ENCODE measurements at regions not wholly inside any gene's neighbourhood (a gene's known extent, or its start where the extent isn't known, plus 50 kb on each side); places are given as distances from the start of the nearest gene placed in this dataset.

GRCh38 chr2:52210161-52210560 is 1178.2 kb upstream of the NRXN1 start:
- no peak for DNase-seq

GRCh38 chr2:52194342-52194741 is 1162.4 kb upstream of the NRXN1 start:
- no peak for DNase-seq

- DNase-seq = no peak
Measured at GRCh38 chr2:52193804-52194203, 1161.9 kb upstream of the NRXN1 start.

- no peak for DNase-seq
Measured at GRCh38 chr2:52192656-52193055, 1160.7 kb upstream of the NRXN1 start.

DNA sequence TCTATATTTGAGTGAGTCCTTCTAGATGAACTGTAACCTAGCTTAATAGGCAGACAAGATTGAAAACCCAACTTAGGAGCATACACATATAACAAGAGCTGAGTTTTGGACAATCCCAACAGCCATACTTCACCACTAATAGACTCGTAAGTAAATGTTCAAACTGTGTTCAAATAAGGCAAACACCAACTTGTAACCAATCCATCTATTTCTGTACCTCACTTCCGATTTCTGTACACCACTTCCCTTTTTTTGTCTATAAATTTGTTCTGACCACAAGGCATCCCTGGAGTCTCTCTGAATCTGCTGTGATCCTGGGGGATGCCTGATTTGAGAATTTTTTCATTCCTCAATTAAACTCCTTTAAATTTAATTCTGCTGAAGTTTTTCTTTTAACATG is 1149.1 kb upstream of the NRXN1 start:
- DNase-seq = no peak

DNA sequence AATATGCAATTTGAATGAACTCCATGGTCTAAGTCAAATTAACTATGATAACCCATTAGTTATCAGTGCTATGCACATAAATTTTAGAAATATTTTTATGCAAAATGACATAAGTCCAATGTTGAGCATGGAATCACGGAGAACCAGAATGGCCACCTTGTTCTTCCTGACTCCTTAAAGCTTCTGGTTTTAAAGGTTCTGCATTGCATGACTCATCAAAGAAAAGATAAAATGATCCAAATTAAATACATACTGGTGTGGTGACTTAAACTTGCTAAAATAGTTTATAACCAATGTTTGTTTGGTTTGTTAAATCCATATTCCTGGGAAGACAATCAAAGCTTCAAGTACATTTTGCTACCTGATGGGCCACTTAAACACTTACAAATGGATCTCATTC is 1146.9 kb upstream of the NRXN1 start:
- DNase-seq = no peak

- no peak for DNase-seq
Measured at GRCh38 chr2:52145005-52145404, 1113.1 kb upstream of the NRXN1 start.

DNA sequence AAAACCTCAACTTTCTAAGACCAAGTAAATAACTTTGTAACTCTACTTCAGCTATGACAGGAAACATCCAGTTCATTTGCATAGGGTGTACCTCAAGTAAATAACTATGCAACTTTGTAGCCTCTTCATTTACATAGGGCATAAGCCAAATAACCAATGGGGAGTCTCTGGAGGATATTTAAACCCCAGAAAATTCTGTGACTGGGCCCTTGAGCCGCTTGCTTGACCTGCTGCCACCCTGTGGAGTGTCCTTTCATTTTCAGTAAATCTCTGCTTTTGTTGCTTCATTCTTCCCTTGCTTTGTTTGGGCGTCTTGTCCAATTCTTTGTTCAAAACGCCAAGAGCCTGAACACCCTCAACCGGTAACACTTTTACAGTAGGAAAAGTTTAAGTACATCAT is 1112.7 kb upstream of the NRXN1 start:
- DNase-seq = no peak

DNA sequence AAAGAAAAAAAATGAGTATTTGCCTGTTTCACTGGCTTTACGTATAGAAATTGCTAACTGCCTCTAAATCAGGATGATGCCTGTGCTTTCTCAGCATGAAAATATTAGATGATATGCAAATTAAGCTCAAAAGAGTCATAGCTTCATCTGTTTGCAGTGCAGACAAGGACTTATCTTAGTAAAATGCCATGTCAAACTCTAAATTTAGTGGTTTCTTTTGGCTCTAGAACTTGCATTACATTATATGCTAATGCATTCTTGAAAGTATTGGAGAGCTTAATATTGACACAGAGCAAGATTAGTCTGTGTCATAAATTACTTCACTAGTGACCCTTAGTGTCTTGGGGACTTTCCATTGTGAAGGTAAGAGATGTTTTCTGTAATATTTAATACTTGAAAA is 1109.1 kb upstream of the NRXN1 start:
- no peak for DNase-seq

GRCh38 chr2:52139241-52139640 is 1107.3 kb upstream of the NRXN1 start:
- DNase-seq = no peak

GRCh38 chr2:52135235-52135634 is 1103.3 kb upstream of the NRXN1 start:
- no peak for DNase-seq

- DNase-seq = no peak
Measured at GRCh38 chr2:52128081-52128480, 1096.1 kb upstream of the NRXN1 start.

- no peak for DNase-seq
Measured at GRCh38 chr2:52127527-52127926, 1095.6 kb upstream of the NRXN1 start.

DNA sequence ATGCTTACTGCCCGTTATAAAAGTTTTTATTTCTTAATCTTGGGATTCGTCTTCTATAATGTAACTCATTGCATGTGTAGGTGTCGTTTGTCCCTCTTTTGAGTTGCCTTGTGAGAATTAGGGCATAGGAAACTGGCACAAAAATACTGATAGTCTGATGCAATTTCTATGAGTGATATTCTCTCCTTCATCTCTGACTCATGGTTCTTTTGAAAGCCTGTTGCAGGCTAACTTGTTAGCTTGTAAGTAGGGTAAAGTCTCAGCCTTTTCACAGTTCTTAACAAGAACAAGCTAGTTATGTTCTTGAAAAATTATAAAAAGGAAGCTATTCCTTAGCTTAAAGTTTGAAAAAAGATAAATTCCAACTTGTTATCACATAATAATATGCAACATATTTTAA is 1085.4 kb upstream of the NRXN1 start:
- DNase-seq = no peak

DNA sequence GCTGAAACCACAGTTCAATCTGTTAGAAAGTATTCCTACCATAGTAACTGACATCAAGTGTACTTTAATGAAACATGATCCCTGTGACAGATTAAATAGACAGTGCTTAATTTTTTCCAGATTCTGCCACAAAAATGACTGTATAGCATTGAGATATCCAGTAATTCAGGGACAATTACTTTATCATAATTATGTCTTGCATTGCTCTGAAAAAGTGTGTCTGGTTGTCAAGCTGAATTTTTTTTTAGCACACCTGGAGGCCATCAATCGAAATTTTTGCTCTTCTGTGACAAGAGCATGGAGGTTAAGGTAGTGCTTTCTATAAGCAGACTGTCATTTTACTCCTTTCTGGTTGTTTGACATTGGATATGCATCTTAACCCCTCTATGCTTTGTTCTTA is 1083.8 kb upstream of the NRXN1 start:
- no peak for DNase-seq

GRCh38 chr2:52113338-52113737 is 1081.4 kb upstream of the NRXN1 start:
- DNase-seq = no peak

- DNase-seq = no peak
Measured at GRCh38 chr2:52112141-52112540, 1080.2 kb upstream of the NRXN1 start.

DNA sequence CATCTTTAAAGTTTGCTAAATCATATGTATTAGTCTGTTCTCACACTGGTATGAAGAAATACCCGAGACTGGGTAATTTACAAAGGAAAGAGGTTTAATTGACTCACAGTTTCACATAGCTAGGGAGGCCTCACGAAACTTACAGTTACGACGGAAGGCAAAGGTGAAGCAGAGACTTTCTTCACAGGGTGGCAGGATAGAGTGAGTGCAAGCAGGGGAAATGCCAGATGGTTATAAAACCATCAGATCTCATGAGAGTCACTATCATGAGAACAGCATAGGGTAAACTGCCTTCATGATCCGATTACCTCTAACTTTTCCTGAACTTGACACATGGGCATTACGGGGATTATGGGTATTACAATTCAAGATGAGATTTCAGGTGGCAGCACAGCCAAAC is 1075.2 kb upstream of the NRXN1 start:
- no peak for DNase-seq

DNA sequence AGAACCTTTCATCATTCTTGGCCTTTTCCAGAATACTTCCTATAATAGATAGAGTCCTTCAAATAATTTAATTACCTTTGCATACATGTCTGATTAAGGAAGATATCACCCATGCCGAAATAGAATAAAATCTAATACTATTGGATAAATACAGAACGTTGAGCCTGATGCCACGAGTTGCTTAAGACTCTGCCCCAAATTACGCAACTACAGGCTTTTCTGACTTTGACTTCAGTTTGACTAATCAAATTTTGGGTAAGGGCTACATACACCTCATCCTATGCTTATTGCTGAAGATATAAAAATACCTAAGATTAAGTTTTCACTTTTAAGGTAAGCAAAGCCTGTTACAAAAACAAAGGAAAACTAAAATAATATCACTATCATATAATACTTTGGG is 1065.1 kb upstream of the NRXN1 start:
- DNase-seq = no peak

GRCh38 chr2:52084759-52085158 is 1052.8 kb upstream of the NRXN1 start:
- DNase-seq = no peak

DNA sequence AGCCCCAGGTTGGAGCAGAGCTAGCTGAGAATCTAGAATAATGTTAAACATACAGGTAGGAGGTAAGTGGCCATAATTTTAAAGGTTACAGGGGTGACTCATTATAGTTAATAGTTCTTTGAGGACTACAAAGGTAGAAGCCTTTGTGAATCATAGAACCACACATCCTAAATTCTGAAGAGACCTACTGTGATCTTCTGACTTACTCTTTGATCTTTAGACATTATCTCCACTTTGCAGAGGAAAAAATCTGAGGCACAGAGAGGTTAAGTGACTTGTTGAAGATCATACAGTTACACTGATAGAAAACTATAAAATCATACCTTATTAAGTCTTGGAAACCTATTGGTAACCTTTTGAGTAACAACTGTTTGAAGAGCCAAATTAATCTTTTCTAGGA is 1051.3 kb upstream of the NRXN1 start:
- DNase-seq = no peak

DNA sequence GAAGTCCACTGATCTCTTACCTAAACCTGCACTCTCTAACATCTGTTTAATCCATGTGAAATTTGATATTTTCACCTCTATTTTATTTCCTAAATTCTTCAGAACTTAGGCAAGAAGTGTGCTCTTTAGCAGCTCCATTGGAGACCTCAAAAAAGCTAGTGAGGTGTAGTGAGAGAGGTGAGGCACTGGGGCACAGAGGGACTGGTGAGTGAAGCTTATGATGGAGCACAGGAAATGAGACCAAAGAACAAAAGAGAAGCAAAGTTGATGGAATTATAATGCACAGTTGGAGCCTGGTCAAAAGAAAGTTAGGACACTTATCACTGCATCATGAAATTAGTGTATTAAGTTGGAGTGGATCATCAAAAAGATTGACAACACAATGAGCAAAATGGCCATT is 1050.7 kb upstream of the NRXN1 start:
- DNase-seq = no peak

GRCh38 chr2:52079602-52080001 is 1047.7 kb upstream of the NRXN1 start:
- DNase-seq = no peak

- no peak for DNase-seq
Measured at GRCh38 chr2:52077159-52077558, 1045.2 kb upstream of the NRXN1 start.

GRCh38 chr2:52074130-52074719 is 1042.3 kb upstream of the NRXN1 start:
- no peak for DNase-seq

DNA sequence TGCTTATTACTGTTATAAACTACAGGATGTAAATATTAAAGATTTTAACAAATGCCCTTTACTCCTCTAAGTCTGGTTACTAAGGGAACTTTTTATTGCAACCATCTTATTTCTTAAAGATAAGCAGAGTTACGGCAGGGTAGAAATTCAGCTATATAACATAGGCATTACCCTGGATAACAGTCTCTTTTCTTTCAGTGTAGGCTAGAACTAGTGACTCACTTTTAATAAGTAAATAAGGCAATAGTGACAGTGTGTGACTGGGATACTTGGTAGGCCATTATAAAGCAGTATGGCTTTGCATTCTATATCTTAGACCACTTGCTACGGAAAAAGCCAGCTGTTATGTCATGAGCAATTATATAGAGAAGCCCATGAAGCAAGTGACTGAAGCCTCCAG is 1041.0 kb upstream of the NRXN1 start:
- no peak for DNase-seq

All from activated CD4-positive, alpha-beta T cell treated with anti-CD3 and anti-CD28 coated beads for 48 hours (primary cell).